A549 (cell line): ENCODE measurements at regions not wholly inside any gene's neighbourhood (a gene's known extent, or its start where the extent isn't known, plus 50 kb on each side); places are given as distances from the start of the nearest gene placed in this dataset.

ENCODE experiments used
- ATAC-seq, 2 experiments: fragments of 200-7000 bp in 1 of 2; fragments of >200 bp in 1 of 2; cut with Nextera tagmentation in 1 of 2; cut with Tn5 transposase in 1 of 2; 3 replicates each; pipeline versions ENCODE4 v1.8.0 to v1.9.1; 2018 to 2020; ENCODE audit warnings: mild to moderate bottlenecking in 1 of 2, moderate library complexity in 1 of 2
- CTCF ChIA-PET: fragments of 300-600 bp; sonication (Branson Sonifier 250); formaldehyde crosslinking; extraction: SDS; loops from one replicate; lab custom pipeline; 2021; ENCODE audit warnings: antibody characterized with exemption, inconsistent platforms; lab: Yijun Ruan, JAX
- POLR2A ChIA-PET: fragments of 350-600 bp; formaldehyde crosslinking; extraction: SDS; loops from one replicate; lab custom pipeline; 2021; ENCODE audit warnings: antibody characterized with exemption, inconsistent platforms; lab: Yijun Ruan, JAX
- DNase-seq, 2 experiments: peaks; one replicate each; pipeline versions ENCODE4 v3.0.0 to v3.0.0-alpha.2; 2011 to 2016; ENCODE audit warnings: low read depth in 1 of 2, low spot score in 1 of 2
- FAIRE-seq: peaks from 2 replicates; lab custom pipeline; 2011; peaks lifted over from hg19 to GRCh38; lab: Jason Lieb, UNC
- H3K27ac ChIP-seq, 2 experiments: fragments of >200 bp; sonication (Bioruptor Twin); formaldehyde crosslinking; 3 replicates each; pipeline ENCODE4 v1.5.1; 2016 to 2017
- H3K4me1 ChIP-seq: fragments of >200 bp; sonication (Bioruptor Twin); formaldehyde crosslinking; 3 replicates; pipeline ENCODE4 v1.6.1; 2016
- H3K4me2 ChIP-seq: fragments of >200 bp; sonication (Bioruptor Twin); formaldehyde crosslinking; 3 replicates; pipeline ENCODE4 v1.6.1; 2016
- H3K4me3 ChIP-seq: fragments of >200 bp; sonication (Bioruptor Twin); formaldehyde crosslinking; 3 replicates; pipeline ENCODE4 v1.5.1; 2016
- H3K9me3 ChIP-seq: fragments of >200 bp; sonication (Bioruptor Twin); formaldehyde crosslinking; 3 replicates; pipeline ENCODE4 v1.6.1; 2016
- ATOH8 ChIP-seq: fragments of 250-450 bp; sonication (Bioruptor Pico); IDR thresholded peaks from 2 replicates; pipeline ENCODE4 v1.5.0; 2020; ENCODE audit warnings: low read depth, mild to moderate bottlenecking, moderate library complexity
- CBX2 ChIP-seq: fragments of 200-600 bp; sonication (generic); IDR thresholded peaks from 2 replicates; pipeline ENCODE4 v1.6.1; 2016; ENCODE audit warnings: low read depth, mild to moderate bottlenecking, borderline replicate concordance
- CBX8 ChIP-seq: fragments of 200-600 bp; sonication (generic); IDR thresholded peaks from 2 replicates; pipeline ENCODE4 v1.6.1; 2016
- CHD4 ChIP-seq: fragments of 200-600 bp; sonication (generic); IDR thresholded peaks from 2 replicates; pipeline ENCODE4 v1.6.1; 2016; ENCODE audit warnings: antibody characterized with exemption, mild to moderate bottlenecking, borderline replicate concordance
- EHF ChIP-seq: fragments of 250-450 bp; sonication (Bioruptor Pico); IDR thresholded peaks from 2 replicates; pipeline ENCODE4 v1.5.0; 2020; ENCODE audit warnings: mild to moderate bottlenecking
- EHMT2 ChIP-seq: fragments of 200-600 bp; sonication (generic); IDR thresholded peaks from 2 replicates; pipeline ENCODE4 v1.6.1; 2016; ENCODE audit warnings: antibody characterized with exemption, low read depth, mild to moderate bottlenecking, moderate library complexity
- ELK1 ChIP-seq: fragments of 150-350 bp; IDR thresholded peaks from 2 replicates; pipeline ENCODE4 v1.6.1; 2014; ENCODE audit warnings: low read depth, mild to moderate bottlenecking, low read length
- FOSL2 ChIP-seq, 2 experiments: fragments of 450-650 bp in 1 of 2; fragments of >200 bp in 1 of 2; sonication (Bioruptor Twin) in 1 of 2; formaldehyde crosslinking; IDR thresholded peaks; 2 replicates each; pipeline versions ENCODE4 v1.5.0 to v1.6.1; 2016 to 2020; ENCODE audit warnings: mild to moderate bottlenecking in 1 of 2, moderate library complexity in 1 of 2
- HES2 ChIP-seq: fragments of >200 bp; sonication (Bioruptor Twin); formaldehyde crosslinking; IDR thresholded peaks from 2 replicates; pipeline ENCODE4 v1.6.1; 2016
- HMGXB4 ChIP-seq: fragments of 250-450 bp; sonication (Bioruptor Pico); IDR thresholded peaks from 2 replicates; pipeline ENCODE4 v1.5.0; 2021; ENCODE audit warnings: mild to moderate bottlenecking, moderate library complexity, borderline replicate concordance
- HOXA7 ChIP-seq: fragments of 250-450 bp; sonication (Bioruptor Pico); IDR thresholded peaks from 2 replicates; pipeline ENCODE4 v1.5.0; 2020; ENCODE audit warnings: mild to moderate bottlenecking, moderate library complexity
- HOXB13 ChIP-seq: fragments of 250-450 bp; sonication (Bioruptor Pico); IDR thresholded peaks from 2 replicates; pipeline ENCODE4 v1.5.0; 2020; ENCODE audit warnings: low read depth, mild to moderate bottlenecking, moderate library complexity
- JUN ChIP-seq, 2 experiments: fragments of >200 bp; sonication (Bioruptor Twin); formaldehyde crosslinking; IDR thresholded peaks; 2 replicates in 1 of 2; 3 replicates in 1 of 2; pipeline ENCODE4 v1.6.1; 2016 to 2017
- MAFK ChIP-seq: fragments of 450-650 bp; IDR thresholded peaks from 2 replicates; pipeline ENCODE4 v1.6.1; 2014; ENCODE audit not compliant: partially characterized antibody
- MAX ChIP-seq: IDR thresholded peaks from 2 replicates; pipeline ENCODE4 v1.6.1; 2012
- NR3C1 ChIP-seq: fragments of >200 bp; sonication (Bioruptor Twin); formaldehyde crosslinking; IDR thresholded peaks from 3 replicates; pipeline ENCODE4 v1.6.1; 2017
- REST ChIP-seq: fragments of 200-600 bp; sonication (generic); IDR thresholded peaks from 2 replicates; pipeline ENCODE4 v1.6.1; 2016; ENCODE audit warnings: antibody characterized with exemption, mild to moderate bottlenecking, moderate library complexity
- RFX5 ChIP-seq: fragments of 450-650 bp; IDR thresholded peaks from 2 replicates; pipeline ENCODE4 v1.7.1; 2014; ENCODE audit warnings: antibody characterized with exemption, mild to moderate bottlenecking, moderate library complexity
- RNF2 ChIP-seq: fragments of 200-600 bp; sonication (generic); IDR thresholded peaks from 2 replicates; pipeline ENCODE4 v1.6.1; 2016; ENCODE audit warnings: low read depth, mild to moderate bottlenecking, antibody characterized with exemption, moderate library complexity, borderline replicate concordance
- TFCP2L1 ChIP-seq: fragments of 250-450 bp; sonication (Bioruptor Pico); IDR thresholded peaks from 2 replicates; pipeline ENCODE4 v1.5.0; 2021; ENCODE audit warnings: mild to moderate bottlenecking
- ZFP36 ChIP-seq: fragments of 450-650 bp; IDR thresholded peaks from 2 replicates; pipeline ENCODE4 v1.6.1; 2014; ENCODE audit warnings: borderline replicate concordance; ENCODE audit not compliant: partially characterized antibody
- ZSCAN20 ChIP-seq: fragments of 250-450 bp; sonication (Bioruptor Pico); IDR thresholded peaks from 2 replicates; pipeline ENCODE4 v1.8.0; 2022; ENCODE audit warnings: mild to moderate bottlenecking, moderate library complexity
- WGBS: methylation state at CpG from one replicate; pipeline ENCODE4 v1.1.6; 2017; ENCODE audit errors: missing lambda C conversion rate; 5-methylcytosine and 5-hydroxymethylcytosine counted together

- TF ChIP-seq CBX2, result no peak
- TF ChIP-seq, all 56 proteins: peak for 0
Observed at GRCh38 chr5:56588636-56589480, 226.5 kb upstream of the MAP3K1 start (continued).

- DNase-seq (no peak), FAIRE-seq (no peak), ATAC-seq (no peak)
- no peaks in the 10 kb centered on the region for H3K4me1 ChIP-seq
- ChIA-PET POLR2A (no interaction called here), CTCF (no interaction called here)
- 98% methylated on average over 2 of the region's 2 CpGs for WGBS
- H3K27ac ChIP-seq, result no peak overlapping the region
- no peak overlapping the region for H3K4me2 ChIP-seq
- no peak for TF ChIP-seq CBX8
- no peak for TF ChIP-seq EHMT2
- no peak for TF ChIP-seq MAX
- TF ChIP-seq CHD4, result no peak
- TF ChIP-seq ZSCAN20 (CRISPR knock-in tag), result no peak
- no peak for TF ChIP-seq FOSL2 (IDR thresholded peaks at IDR 0.05)
- TF ChIP-seq FOSL2 (CRISPR knock-in tag; IDR thresholded peaks at IDR 0.05), result no peak
- no peak for TF ChIP-seq HES2
- H3K9me3 ChIP-seq, result peaks cover 3% of the 10 kb centered on the region; the same call in 1 of the 3 replicates
- no peak overlapping the region for H3K4me3 ChIP-seq
Observed at GRCh38 chr5:56588131-56588487, 227.2 kb upstream of the MAP3K1 start.

- CTCF ChIA-PET, result no interaction called here
- no peak for FAIRE-seq
- no peak overlapping the region for H3K4me2 ChIP-seq
Observed at GRCh38 chr5:56587381-56588130, 227.8 kb upstream of the MAP3K1 start.

More at GRCh38 chr5:56587381-56588130, 227.8 kb upstream of the MAP3K1 start:
- DNase-seq, result no peak
- no peak overlapping the region for H3K27ac ChIP-seq
- no peak for ATAC-seq
- H3K4me3 ChIP-seq, result no peak overlapping the region
- POLR2A ChIA-PET, result no interaction called here
- TF ChIP-seq CBX2 (no peak), ATOH8 (no peak), ZSCAN20 (CRISPR knock-in tag) (no peak), EHMT2 (no peak), ELK1 (no peak), EHF (CRISPR knock-in tag) (no peak), HOXA7 (CRISPR knock-in tag) (no peak), HOXB13 (CRISPR knock-in tag) (no peak), HMGXB4 (no peak), ZFP36 (no peak), NR3C1 (no peak), TFCP2L1 (CRISPR knock-in tag) (no peak), JUN (IDR thresholded peaks at IDR 0.05) (no peak), RFX5 (no peak), RNF2 (no peak), REST (no peak), MAFK (no peak)
- no peaks in the 10 kb centered on the region for H3K4me1 ChIP-seq
- H3K9me3 ChIP-seq, result peaks cover 3% of the 10 kb centered on the region; the same call in 1 of the 3 replicates
- 68% methylated on average over 5 of the region's 5 CpGs for WGBS
